H54 (cell line): ENCODE measurements at regions not wholly inside any gene's neighbourhood (a gene's known extent, or its start where the extent isn't known, plus 50 kb on each side); places are given as distances from the start of the nearest gene placed in this dataset.
A peak's percentile ranks its signal among the peaks of the same experiment; 100 is the strongest.
"Not testable (repeated sequence)": the region's sequence is repeated elsewhere in the genome, so short reads cannot be mapped to it uniquely, and the experiment has no call there.

Experiments used
- DNase-seq: peaks from one replicate; pipeline ENCODE4 v3.0.0; 2011; ENCODE audit warnings: low spot score, mixed read lengths; ENCODE audit not compliant: insufficient read length
- FAIRE-seq: peaks from 3 replicates; lab custom pipeline; 2011; peaks lifted over from hg19 to GRCh38; lab: Jason Lieb, UNC
- POLR2A ChIP-seq: IDR thresholded peaks from 2 replicates; pipeline ENCODE4 v1.6.1; 2011; ENCODE audit warnings: low read depth, mild to moderate bottlenecking, low read length

- DNase-seq (no peak), FAIRE-seq (no peak)
- TF ChIP-seq POLR2A: no peak
These were observed 777.9 kb downstream of the KCNJ2 start for GRCh38 chr17:70947215-70947614.

GRCh38 chr17:70947636-70948565, 778.6 kb downstream of the KCNJ2 start:
- DNase-seq: no peak
- TF ChIP-seq POLR2A: no peak
- no peak for FAIRE-seq

GRCh38 chr17:70953140-70953539, 783.8 kb downstream of the KCNJ2 start:
- FAIRE-seq, DNase-seq: not testable (repeated sequence)

- TF ChIP-seq POLR2A: no peak
- FAIRE-seq (no peak), DNase-seq (no peak)
These were observed 786.1 kb downstream of the KCNJ2 start for GRCh38 chr17:70955441-70955840.

GRCh38 chr17:70956726-70957125, 787.4 kb downstream of the KCNJ2 start:
- no peak for DNase-seq
- peak; percentile 70 for FAIRE-seq
- no peak for TF ChIP-seq POLR2A

- no peak for TF ChIP-seq POLR2A
- no peak for FAIRE-seq
- peak; percentile 18 for DNase-seq
These were observed 792.0 kb downstream of the KCNJ2 start for GRCh38 chr17:70961341-70961740.

GRCh38 chr17:70968302-70968701, 799.0 kb downstream of the KCNJ2 start:
- no peak for FAIRE-seq
- no peak for DNase-seq
- TF ChIP-seq POLR2A: no peak

GRCh38 chr17:70969521-70970034, 800.2 kb downstream of the KCNJ2 start:
- FAIRE-seq (no peak), DNase-seq (no peak)
- TF ChIP-seq POLR2A: no peak

- TF ChIP-seq POLR2A: no peak
- DNase-seq (no peak), FAIRE-seq (no peak)
These were observed 807.1 kb downstream of the KCNJ2 start for GRCh38 chr17:70976447-70976846.

- FAIRE-seq (no peak), DNase-seq (no peak)
- TF ChIP-seq POLR2A: no peak
These were observed 815.5 kb downstream of the KCNJ2 start for GRCh38 chr17:70984873-70985272.

- DNase-seq (no peak), FAIRE-seq (no peak)
These were observed 818.6 kb downstream of the KCNJ2 start for GRCh38 chr17:70987867-70988340.

GRCh38 chr17:70988622-70989021, 819.3 kb downstream of the KCNJ2 start:
- DNase-seq (no peak), FAIRE-seq (no peak)
- no peak for TF ChIP-seq POLR2A

More at GRCh38 chr17:70987867-70988340, 818.6 kb downstream of the KCNJ2 start:
- no peak for TF ChIP-seq POLR2A

- no peak for DNase-seq
- no peak for FAIRE-seq
- TF ChIP-seq POLR2A: no peak
These were observed 819.9 kb downstream of the KCNJ2 start for GRCh38 chr17:70989280-70989679.

GRCh38 chr17:70994194-70994593, 824.9 kb downstream of the KCNJ2 start:
- no peak for TF ChIP-seq POLR2A
- FAIRE-seq: no peak
- DNase-seq: no peak
